GM21390 (cell line): ENCODE measurements at regions not wholly inside any gene's neighbourhood (a gene's known extent, or its start where the extent isn't known, plus 50 kb on each side); places are given as distances from the start of the nearest gene placed in this dataset.
"Not testable (repeated sequence)": the region's sequence is repeated elsewhere in the genome, so short reads cannot be mapped to it uniquely, and the experiment has no call there.

Experiments used
- ATAC-seq: cut with Tn5 transposase; IDR thresholded peaks from one replicate; pipeline ENCODE4 v1.9.1; 2021; ENCODE audit not compliant: unreplicated experiment

GRCh38 chr3:26252001-26252400 lies 370.6 kb upstream of the LRRC3B start:
- ATAC-seq, result no peak

- no peak for ATAC-seq
Measured at GRCh38 chr3:26256224-26256623, 366.3 kb upstream of the LRRC3B start.

DNA sequence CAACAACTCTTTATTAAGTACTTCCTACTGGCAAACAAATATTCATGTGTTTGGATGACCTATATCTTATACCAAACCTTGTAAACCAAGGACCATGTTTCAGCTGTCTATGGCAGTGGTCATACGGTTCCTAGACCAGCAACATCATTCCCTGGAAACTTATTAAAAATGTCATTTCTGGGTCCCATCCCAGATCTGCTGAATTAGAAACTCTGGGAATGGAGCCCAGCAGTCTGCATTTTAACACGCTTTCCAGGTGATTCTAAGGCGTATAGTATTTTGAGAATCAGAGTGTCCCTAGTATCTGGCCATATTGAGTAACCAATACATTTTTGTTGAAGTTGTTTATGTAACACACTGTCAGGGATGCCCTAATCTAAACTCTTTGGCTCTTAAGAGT lies 363.4 kb upstream of the LRRC3B start:
- no peak for ATAC-seq

- ATAC-seq, result no peak
Measured at GRCh38 chr3:26260139-26260538, 362.4 kb upstream of the LRRC3B start.

DNA sequence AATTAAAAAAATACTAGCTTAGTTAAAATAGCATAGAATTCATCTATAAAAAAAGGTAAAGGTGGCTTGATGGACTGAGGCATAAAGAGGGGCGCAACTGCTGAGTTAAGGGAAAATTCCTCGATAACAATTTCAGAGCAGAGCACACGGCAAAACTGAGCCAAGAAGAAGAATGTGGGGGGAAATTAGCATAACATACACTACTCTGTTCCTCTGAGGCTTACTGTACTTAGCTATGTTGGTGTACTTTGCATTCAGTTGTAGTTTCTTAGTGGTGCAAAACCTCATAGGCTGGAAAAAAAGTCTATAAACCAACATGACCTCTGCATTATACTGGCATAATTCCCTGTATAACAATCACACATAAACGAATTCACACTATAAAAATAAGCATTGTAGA lies 357.9 kb upstream of the LRRC3B start:
- ATAC-seq, result no peak

DNA sequence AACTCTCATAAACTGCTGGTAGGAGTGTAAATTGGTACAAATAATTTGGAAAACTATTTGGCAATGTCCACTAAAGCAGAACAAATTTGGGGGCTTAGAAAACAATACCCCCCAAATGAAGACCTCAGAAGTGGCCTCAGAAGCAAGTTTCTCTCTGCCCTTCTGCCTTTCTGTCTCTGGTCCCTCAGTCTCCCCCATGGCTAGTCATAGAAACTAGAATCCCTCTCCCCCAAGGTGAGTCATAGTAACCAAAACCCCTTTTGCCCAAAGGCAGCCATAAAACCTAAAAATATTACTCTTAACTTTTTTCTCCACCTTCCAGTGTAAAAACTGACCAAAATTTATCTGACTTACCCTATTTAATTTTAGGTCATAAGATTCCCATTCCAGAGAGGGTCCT lies 350.7 kb upstream of the LRRC3B start:
- ATAC-seq, result no peak

- ATAC-seq, result no peak
Measured at GRCh38 chr3:26273196-26273595, 349.4 kb upstream of the LRRC3B start.

DNA sequence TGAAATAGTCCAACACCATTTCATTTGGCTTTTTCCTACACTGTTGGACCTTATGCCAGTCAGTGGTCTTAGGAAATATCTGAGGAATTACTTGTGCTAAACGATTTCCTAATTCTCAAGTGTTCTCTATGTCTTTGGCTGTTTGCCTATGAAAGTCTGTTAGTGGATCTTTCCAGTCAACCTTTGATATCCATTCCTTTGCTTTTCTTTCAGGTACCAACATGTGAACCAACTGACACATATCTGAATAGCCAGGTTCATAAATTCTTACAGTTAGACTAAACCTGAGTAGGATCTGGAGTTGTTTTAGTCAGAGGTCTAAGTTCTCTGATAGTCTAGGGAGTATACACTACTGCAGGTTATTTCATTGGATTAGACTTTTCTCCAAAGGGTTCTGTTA lies 343.5 kb upstream of the LRRC3B start:
- ATAC-seq, result no peak

DNA sequence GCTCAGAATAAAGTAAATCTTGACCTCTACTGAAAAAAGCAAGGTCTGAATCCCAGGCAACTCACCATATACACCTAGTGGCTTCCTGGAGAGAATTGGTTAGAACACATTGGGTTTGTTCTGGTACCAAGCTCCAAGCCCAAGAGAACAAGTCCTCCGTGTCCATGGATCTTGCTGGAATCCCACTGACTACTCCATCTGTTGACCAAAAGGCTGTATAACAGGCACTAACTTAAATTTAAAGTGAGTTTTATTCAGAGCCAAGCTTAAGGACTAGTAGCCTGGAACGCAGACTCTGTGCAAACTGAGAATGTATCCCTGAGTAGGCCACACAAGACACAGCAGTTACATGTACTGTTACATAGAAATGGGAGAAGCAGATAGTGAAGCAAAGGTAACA lies 342.1 kb upstream of the LRRC3B start:
- ATAC-seq, result no peak

DNA sequence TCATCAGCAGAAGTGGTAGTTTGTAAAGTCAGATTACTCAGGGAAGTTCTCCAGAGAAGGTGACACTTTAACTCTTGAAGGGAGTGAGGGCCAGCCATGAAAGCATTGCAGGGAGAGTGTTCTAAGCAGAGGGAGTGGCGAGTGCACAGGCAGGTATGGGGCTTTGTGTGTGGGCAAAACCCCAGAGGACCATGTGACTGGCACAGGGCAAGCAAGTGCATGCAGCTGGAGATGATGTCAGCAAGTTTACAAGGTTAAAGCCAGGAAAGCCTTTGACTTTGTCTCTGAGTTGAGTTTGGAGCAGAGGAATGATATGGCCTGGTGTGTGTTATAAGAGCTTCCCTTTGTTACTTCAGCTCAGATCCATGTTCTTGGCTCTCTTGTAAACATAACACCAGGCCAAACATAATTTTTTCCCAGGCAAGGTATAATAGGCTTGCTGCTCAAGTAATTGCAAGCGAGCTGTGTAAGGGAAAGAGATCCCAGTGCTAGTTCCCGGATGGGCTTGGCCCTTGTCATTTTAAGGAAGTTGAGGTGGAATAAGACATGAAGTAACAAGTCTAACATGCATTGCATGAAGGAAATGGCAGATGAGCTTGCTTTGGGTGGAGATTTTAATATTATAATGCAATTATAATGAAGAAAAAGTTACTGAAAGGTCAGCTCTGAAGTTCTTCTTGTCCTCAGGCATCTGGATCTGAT lies 341.1 kb upstream of the LRRC3B start:
- no peak for ATAC-seq

GRCh38 chr3:26284503-26284902 lies 338.1 kb upstream of the LRRC3B start:
- not testable (repeated sequence) for ATAC-seq

GRCh38 chr3:26291840-26292239 lies 330.7 kb upstream of the LRRC3B start:
- ATAC-seq, result no peak

- ATAC-seq, result no peak
Measured at GRCh38 chr3:26292780-26293179, 329.8 kb upstream of the LRRC3B start.

- ATAC-seq, result no peak
Measured at GRCh38 chr3:26293329-26293844, 329.2 kb upstream of the LRRC3B start.

DNA sequence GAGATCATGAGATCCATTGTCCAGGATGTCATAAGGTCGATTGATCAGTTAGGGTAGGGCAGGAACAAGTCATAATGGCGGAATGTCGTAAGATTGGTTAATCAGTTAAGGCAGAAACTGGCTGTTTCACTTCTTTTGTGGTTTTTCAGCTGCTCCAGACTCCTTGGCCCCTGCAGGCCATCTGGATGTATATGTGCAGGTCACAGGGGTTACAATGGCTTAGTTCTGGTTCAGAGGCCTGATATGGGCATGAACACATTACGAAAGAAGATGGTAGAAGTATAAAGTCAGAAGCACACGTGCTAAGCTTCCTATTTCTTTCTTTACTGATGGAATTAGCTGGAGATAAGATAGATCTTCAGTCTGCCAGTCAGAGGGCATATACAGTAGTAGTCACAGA lies 315.4 kb upstream of the LRRC3B start:
- no peak for ATAC-seq

DNA sequence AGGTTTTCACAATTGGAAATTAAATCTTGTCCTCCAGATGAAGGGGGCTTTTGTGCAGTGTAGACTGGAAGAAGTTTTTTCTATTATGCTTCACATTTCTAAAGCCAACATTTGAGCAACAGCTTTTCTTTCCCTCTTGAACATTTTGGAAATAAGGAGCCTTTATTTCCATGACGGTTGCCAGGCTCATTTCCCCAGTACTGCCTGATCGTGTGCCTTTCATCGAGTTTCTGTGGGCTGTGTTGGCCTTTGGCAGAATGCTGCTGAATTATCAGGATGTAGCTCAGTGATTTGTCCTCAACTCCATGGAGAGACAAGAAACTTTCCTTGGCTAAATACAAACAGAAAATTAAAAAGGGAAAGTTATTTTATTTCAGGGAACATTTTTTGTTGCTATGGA lies 314.8 kb upstream of the LRRC3B start:
- no peak for ATAC-seq

GRCh38 chr3:26308454-26308853 lies 314.1 kb upstream of the LRRC3B start:
- ATAC-seq, result no peak

- not testable (repeated sequence) for ATAC-seq
Measured at GRCh38 chr3:26309536-26309935, 313.0 kb upstream of the LRRC3B start.

DNA sequence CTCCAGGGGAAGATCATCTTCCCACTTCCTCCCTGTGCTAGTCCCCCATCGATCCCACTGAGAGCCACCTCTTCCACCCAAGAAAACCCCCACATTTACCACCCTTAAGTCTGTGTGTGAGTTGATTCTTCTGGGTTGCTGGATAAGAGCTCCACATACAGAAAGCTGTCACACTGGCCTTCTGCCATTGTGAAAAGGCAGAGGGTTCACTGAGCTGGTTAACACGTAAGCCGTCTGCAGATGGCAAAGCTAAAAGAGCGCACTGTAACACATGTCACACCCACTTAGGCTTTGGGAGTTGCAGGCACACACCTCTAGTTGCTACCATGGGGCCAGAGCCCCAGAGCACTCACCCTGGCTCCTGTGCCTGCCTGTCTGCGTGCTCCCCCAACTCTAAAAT lies 309.8 kb upstream of the LRRC3B start:
- no peak for ATAC-seq

DNA sequence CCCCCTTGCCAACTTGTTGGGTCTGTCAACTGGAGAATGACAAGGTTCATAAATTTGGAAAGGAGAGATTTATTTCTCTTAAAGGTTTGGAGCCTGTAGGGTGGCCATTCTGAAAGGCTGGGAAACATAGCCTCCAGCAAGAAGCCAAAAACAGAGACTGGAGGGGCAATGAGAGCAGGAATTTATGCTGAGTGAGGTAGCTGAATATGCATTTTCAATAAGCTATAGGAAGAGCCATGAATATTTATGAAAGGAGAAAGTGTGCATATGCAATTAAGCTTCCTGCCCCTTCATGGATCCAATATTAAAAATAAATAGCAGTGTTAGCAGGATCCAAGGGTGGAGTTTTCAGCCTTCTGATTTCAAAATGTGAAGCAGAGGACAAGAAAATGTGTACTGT lies 306.1 kb upstream of the LRRC3B start:
- no peak for ATAC-seq

DNA sequence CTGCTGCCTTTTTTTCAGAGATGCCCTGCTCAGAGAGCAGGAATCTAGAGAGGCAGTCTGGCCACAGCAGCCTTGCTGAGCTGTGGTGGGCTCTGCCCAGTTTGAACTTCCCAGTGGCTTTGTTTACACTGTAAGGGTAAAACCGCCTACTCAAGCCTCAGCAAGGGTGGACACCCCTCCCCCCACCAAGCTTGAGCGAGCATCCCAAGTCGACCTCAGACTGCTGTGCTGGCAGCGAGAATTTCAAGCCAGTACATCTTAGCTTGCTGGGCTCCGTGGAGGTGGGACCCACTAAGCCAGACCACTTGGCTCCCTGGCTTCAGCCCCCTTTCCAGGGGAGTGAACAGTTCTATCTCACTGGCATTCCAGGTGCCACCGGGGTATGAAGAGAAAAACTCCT lies 298.8 kb upstream of the LRRC3B start:
- not testable (repeated sequence) for ATAC-seq

DNA sequence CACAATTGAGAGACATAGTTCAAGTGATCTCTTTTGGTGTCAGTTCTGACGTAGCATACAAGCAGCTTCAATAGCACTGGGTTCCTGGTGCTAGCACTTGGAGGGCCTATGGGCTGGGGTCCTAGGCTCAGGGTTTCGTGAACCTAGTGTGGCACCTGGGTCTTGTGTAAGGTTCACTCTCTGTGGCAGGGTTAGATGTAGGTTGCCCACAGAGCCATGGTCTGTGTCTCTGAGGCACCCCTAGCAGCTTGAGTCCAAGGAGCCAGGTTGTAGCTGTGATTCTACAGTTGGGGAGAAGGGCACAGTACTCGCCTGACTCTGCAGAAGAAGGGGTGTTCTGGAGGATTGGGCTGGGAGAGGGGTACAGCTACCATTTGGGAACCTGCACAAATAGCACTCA lies 282.6 kb upstream of the LRRC3B start:
- no peak for ATAC-seq

GRCh38 chr3:26343647-26344046 lies 278.9 kb upstream of the LRRC3B start:
- no peak for ATAC-seq
